ENCODE measurements at regions not wholly inside any gene's neighbourhood (a gene's known extent, or its start where the extent isn't known, plus 50 kb on each side); places are given as distances from the start of the nearest gene placed in this dataset.

GRCh38 chr15:54998661-54999060, 198.1 kb downstream of the RSL24D1 start:
- Mint-ChIP-seq H3K4me1 (no peaks in the 10 kb centered on the region), H3K9me3 (peaks cover 0 to 3% of the 10 kb centered on the region in 2 donors), H3K27me3 (peaks cover 2% of the 10 kb centered on the region), H3K27ac (no peak overlapping the region), H3K4me3 (no peak overlapping the region)
- ATAC-seq (no peak), DNase-seq (no peak)

- no peak overlapping the region for H3K4me3 Mint-ChIP-seq
- DNase-seq = no peak
- ATAC-seq = no peak
- H3K27me3 Mint-ChIP-seq = peaks cover 16% of the 10 kb centered on the region
- peaks cover 5 to 6% of the 10 kb centered on the region in 2 donors for H3K9me3 Mint-ChIP-seq
- no peaks in the 10 kb centered on the region for H3K4me1 Mint-ChIP-seq
- no peak overlapping the region for H3K27ac Mint-ChIP-seq
These were observed 205.9 kb downstream of the RSL24D1 start for GRCh38 chr15:54990793-54991192.

DNA sequence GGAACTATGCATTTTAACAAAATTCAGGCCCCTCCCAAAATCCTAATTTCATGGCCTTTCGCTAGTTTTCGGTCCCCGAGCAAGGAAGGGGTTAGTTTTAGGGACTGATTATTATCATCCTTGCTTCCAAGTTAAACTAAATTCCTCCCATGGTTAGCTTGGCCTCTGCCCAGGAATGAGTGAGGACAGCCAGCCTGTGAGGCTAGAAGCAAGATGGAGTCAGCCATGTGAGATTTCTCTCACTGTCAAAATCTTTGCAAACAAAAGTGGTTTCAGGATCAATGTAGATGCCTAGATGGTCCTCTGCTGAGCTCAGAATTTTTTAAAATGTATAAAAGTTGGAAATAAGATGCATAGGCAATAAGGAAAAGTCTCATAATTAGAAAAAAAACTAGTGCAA, 208.9 kb downstream of the RSL24D1 start:
- ATAC-seq (no peak), DNase-seq (no peak)
- Mint-ChIP-seq H3K4me3 (no peak overlapping the region), H3K4me1 (no peaks in the 10 kb centered on the region), H3K9me3 (peaks cover 0 to 6% of the 10 kb centered on the region in 2 donors), H3K27me3 (peaks cover 9% of the 10 kb centered on the region), H3K27ac (no peak overlapping the region)

- Mint-ChIP-seq H3K4me3 (no peak overlapping the region), H3K4me1 (no peaks in the 10 kb centered on the region), H3K27ac (no peak overlapping the region), H3K9me3 (peaks cover 0 to 11% of the 10 kb centered on the region in 2 donors), H3K27me3 (peaks cover 11% of the 10 kb centered on the region)
- DNase-seq (no peak), ATAC-seq (no peak)
These were observed 216.8 kb downstream of the RSL24D1 start for GRCh38 chr15:54979964-54980363.

GRCh38 chr15:54962637-54963036, 234.1 kb downstream of the RSL24D1 start:
- peaks cover 7 to 12% of the 10 kb centered on the region in 2 donors for H3K9me3 Mint-ChIP-seq

GRCh38 chr15:54960266-54960665, 236.5 kb downstream of the RSL24D1 start:
- no peak overlapping the region for H3K27ac Mint-ChIP-seq
- peaks cover 11% of the 10 kb centered on the region for H3K27me3 Mint-ChIP-seq
- DNase-seq (no peak), ATAC-seq (no peak)
- H3K4me1 Mint-ChIP-seq = no peaks in the 10 kb centered on the region
- no peaks in the 10 kb centered on the region for H3K9me3 Mint-ChIP-seq
- no peak overlapping the region for H3K4me3 Mint-ChIP-seq

More at GRCh38 chr15:54962637-54963036, 234.1 kb downstream of the RSL24D1 start:
- H3K4me3 Mint-ChIP-seq = no peak overlapping the region
- no peak overlapping the region for H3K27ac Mint-ChIP-seq
- no peaks in the 10 kb centered on the region for H3K4me1 Mint-ChIP-seq
- DNase-seq (no peak), ATAC-seq (no peak)
- peaks cover 11% of the 10 kb centered on the region for H3K27me3 Mint-ChIP-seq

DNA sequence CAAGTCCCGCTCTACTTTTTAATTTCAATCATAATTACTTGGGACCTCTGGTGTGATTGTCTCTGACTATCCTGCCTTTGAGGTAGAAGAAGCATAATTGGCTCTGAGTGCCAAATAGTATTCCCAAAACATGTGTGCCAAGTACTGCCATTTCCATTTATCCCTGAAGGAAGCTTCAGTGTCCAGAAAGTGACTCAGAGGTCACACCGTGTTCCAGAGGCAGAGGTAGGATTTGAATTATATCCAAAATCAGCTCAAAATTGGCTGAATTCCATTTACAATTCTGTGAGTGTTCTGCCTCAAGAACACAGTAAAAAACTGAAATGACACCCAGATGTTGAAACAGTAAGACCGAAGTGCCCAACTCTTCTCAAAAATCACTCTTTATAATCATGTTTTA, 255.3 kb downstream of the RSL24D1 start:
- Mint-ChIP-seq H3K4me3 (no peak overlapping the region), H3K27me3 (no peaks in the 10 kb centered on the region), H3K4me1 (no peaks in the 10 kb centered on the region), H3K27ac (no peak overlapping the region), H3K9me3 (peaks cover 4 to 16% of the 10 kb centered on the region in 2 donors)
- ATAC-seq (no peak), DNase-seq (no peak)

- peaks cover 7 to 8% of the 10 kb centered on the region in 2 donors for H3K9me3 Mint-ChIP-seq
- H3K27ac Mint-ChIP-seq = no peak overlapping the region
- ATAC-seq (no peak), DNase-seq (no peak)
- H3K4me1 Mint-ChIP-seq = no peaks in the 10 kb centered on the region
- no peak overlapping the region for H3K4me3 Mint-ChIP-seq
- no peaks in the 10 kb centered on the region for H3K27me3 Mint-ChIP-seq
These were observed 279.4 kb downstream of the RSL24D1 start for GRCh38 chr15:54917312-54917711.

- DNase-seq (no peak), ATAC-seq (no peak)
- Mint-ChIP-seq H3K4me3 (no peak overlapping the region), H3K9me3 (no peaks in the 10 kb centered on the region), H3K27me3 (no peaks in the 10 kb centered on the region), H3K27ac (no peak overlapping the region), H3K4me1 (no peaks in the 10 kb centered on the region)
These were observed 281.4 kb downstream of the RSL24D1 start for GRCh38 chr15:54915380-54915779.

DNA sequence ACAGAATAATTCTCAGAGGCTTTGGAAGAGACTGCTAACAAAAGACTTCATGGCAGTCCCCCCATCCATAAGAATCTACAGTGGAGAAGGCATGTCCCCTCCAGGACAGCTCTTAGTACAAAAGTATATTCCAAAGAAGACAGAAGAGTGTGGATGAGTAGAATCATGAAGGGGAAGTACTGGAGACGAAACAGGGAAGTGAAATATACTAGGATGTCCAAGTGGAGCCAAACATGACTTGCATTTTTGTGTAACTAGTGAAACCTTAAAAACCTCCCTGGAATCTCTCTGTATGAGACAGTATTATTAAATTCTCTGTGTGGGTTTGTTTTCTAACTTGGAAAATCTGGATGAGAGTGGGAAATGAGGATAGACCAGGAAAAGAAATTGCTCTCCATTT, 312.4 kb downstream of the RSL24D1 start:
- H3K4me3 Mint-ChIP-seq = no peak overlapping the region
- H3K27me3 Mint-ChIP-seq = no peaks in the 10 kb centered on the region
- no peak for DNase-seq
- peaks cover 0 to 18% of the 10 kb centered on the region in 2 donors for H3K9me3 Mint-ChIP-seq
- no peaks in the 10 kb centered on the region for H3K4me1 Mint-ChIP-seq
- H3K27ac Mint-ChIP-seq = no peak overlapping the region
- no peak for ATAC-seq

DNA sequence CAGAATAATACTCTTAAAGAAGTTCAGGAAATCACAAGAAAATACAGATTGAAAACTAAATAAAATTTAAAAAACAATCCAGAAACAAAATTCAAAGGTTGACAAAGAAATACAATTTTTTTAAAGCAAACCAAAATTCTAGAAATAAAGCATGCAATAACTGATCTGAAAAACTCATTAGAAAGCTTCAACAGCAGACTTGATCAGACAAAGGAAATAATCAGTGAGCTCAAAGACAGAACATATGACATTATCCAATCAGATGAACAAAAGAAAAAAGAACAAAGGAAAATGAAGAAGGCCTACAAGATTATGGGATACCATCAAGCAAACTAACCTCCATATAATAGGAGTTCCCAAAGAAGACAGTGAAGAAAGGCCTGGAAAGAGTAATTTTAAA, 336.8 kb downstream of the RSL24D1 start:
- ATAC-seq (no peak), DNase-seq (no peak)
- Mint-ChIP-seq H3K4me1 (no peaks in the 10 kb centered on the region), H3K27ac (no peak overlapping the region), H3K27me3 (no peaks in the 10 kb centered on the region), H3K4me3 (no peak overlapping the region), H3K9me3 (peaks cover 13 to 28% of the 10 kb centered on the region in 2 donors)

- no peak for ATAC-seq
These were observed 342.1 kb downstream of the RSL24D1 start for GRCh38 chr15:54854667-54855066.

GRCh38 chr15:54850101-54850500, 346.6 kb downstream of the RSL24D1 start:
- Mint-ChIP-seq H3K27ac (no peak overlapping the region), H3K9me3 (peaks cover 12 to 15% of the 10 kb centered on the region in 2 donors), H3K4me1 (no peaks in the 10 kb centered on the region), H3K27me3 (peaks cover 10% of the 10 kb centered on the region), H3K4me3 (no peak overlapping the region)
- DNase-seq (no peak), ATAC-seq (no peak)

More at GRCh38 chr15:54854667-54855066, 342.1 kb downstream of the RSL24D1 start:
- no peak overlapping the region for H3K4me3 Mint-ChIP-seq
- no peak for DNase-seq
- H3K27ac Mint-ChIP-seq = no peak overlapping the region
- no peaks in the 10 kb centered on the region for H3K4me1 Mint-ChIP-seq
- peaks cover 20 to 32% of the 10 kb centered on the region in 2 donors for H3K9me3 Mint-ChIP-seq
- H3K27me3 Mint-ChIP-seq = peaks cover 10% of the 10 kb centered on the region

GRCh38 chr15:54843006-54843405, 353.7 kb downstream of the RSL24D1 start:
- Mint-ChIP-seq H3K4me3 (no peak overlapping the region), H3K27me3 (peaks cover 8% of the 10 kb centered on the region), H3K4me1 (no peaks in the 10 kb centered on the region), H3K27ac (no peak overlapping the region), H3K9me3 (no peaks in the 10 kb centered on the region)
- DNase-seq (no peak), ATAC-seq (no peak)

DNA sequence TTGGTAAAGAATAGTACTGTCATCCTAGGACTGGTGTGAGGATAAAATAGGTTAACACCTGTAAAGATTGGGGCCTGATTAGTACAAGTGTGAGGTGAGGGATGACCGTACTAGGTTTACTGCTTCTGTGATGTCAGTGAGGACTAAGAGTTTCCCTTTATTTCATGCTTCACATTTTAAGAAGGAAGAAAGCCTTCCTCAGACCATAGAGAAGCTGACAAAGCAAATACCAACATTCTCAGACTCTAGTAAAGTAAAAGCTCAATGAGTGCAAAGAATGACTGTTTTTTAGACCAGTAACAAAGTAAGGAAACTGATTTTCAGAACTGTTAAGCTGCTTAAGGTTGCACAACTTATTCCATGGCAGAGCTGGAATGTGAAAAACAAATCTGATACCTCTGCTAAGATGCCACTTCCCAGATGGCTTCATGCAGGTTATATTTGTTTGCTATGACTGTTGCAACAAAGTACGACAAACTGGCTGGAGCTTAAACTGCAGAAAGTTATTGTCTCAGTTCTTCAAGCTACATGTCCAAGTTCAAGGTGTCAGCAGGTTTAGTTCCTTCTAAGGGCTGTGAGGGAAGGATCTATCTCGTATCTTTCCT, 354.9 kb downstream of the RSL24D1 start:
- Mint-ChIP-seq H3K27ac (no peak overlapping the region), H3K9me3 (no peaks in the 10 kb centered on the region), H3K4me1 (no peaks in the 10 kb centered on the region), H3K27me3 (peaks cover 8% of the 10 kb centered on the region), H3K4me3 (no peak overlapping the region)
- DNase-seq (no peak), ATAC-seq (no peak)

GRCh38 chr15:54840621-54841398, 355.9 kb downstream of the RSL24D1 start:
- H3K4me3 Mint-ChIP-seq = no peak overlapping the region
- H3K9me3 Mint-ChIP-seq = peaks cover 0 to 1% of the 10 kb centered on the region in 2 donors
- H3K27ac Mint-ChIP-seq = no peak overlapping the region
- peaks cover 10% of the 10 kb centered on the region for H3K27me3 Mint-ChIP-seq
- no peak for DNase-seq
- no peak for ATAC-seq
- H3K4me1 Mint-ChIP-seq = no peaks in the 10 kb centered on the region
